GM18870 (cell line): ENCODE measurements at regions not wholly inside any gene's neighbourhood (a gene's known extent, or its start where the extent isn't known, plus 50 kb on each side); places are given as distances from the start of the nearest gene placed in this dataset.
"Not testable (repeated sequence)": the region's sequence is repeated elsewhere in the genome, so short reads cannot be mapped to it uniquely, and the experiment has no call there.

Experiments used
- ATAC-seq: cut with Tn5 transposase; IDR thresholded peaks from one replicate; pipeline ENCODE4 v1.9.1; 2021; ENCODE audit warnings: moderate library complexity; ENCODE audit not compliant: unreplicated experiment

GRCh38 chr5:117131048-117131679 lies 556.5 kb upstream of the SEMA6A start:
- ATAC-seq, result peak; percentile 94

- no peak for ATAC-seq
Observed at GRCh38 chr5:117118499-117118898, 543.9 kb upstream of the SEMA6A start.

GRCh38 chr5:117117314-117117713 lies 542.7 kb upstream of the SEMA6A start:
- not testable (repeated sequence) for ATAC-seq

- no peak for ATAC-seq
Observed at GRCh38 chr5:117110548-117110947, 535.9 kb upstream of the SEMA6A start.

GRCh38 chr5:117107859-117108258 lies 533.2 kb upstream of the SEMA6A start:
- peak; percentile 63 for ATAC-seq

- no peak for ATAC-seq
Observed at GRCh38 chr5:117103703-117104102, 529.1 kb upstream of the SEMA6A start.

- peak; percentile 83 for ATAC-seq
Observed at GRCh38 chr5:117102591-117102990, 528.0 kb upstream of the SEMA6A start.

GRCh38 chr5:117100176-117100575 lies 525.6 kb upstream of the SEMA6A start:
- no peak for ATAC-seq

GRCh38 chr5:117098094-117098493 lies 523.5 kb upstream of the SEMA6A start:
- no peak for ATAC-seq

GRCh38 chr5:117095346-117096332 lies 521.0 kb upstream of the SEMA6A start:
- ATAC-seq, result no peak

- ATAC-seq, result no peak
Observed at GRCh38 chr5:117094114-117094815, 519.6 kb upstream of the SEMA6A start.

GRCh38 chr5:117093653-117094052 lies 519.0 kb upstream of the SEMA6A start:
- ATAC-seq, result no peak

GRCh38 chr5:117089001-117089400 lies 514.4 kb upstream of the SEMA6A start:
- ATAC-seq, result no peak

GRCh38 chr5:117088176-117088575 lies 513.6 kb upstream of the SEMA6A start:
- no peak for ATAC-seq

GRCh38 chr5:117084067-117084466 lies 509.4 kb upstream of the SEMA6A start:
- ATAC-seq, result no peak

- ATAC-seq, result no peak
Observed at GRCh38 chr5:117082977-117083376, 508.4 kb upstream of the SEMA6A start.

- ATAC-seq, result no peak
Observed at GRCh38 chr5:117077142-117077541, 502.5 kb upstream of the SEMA6A start.

- no peak for ATAC-seq
Observed at GRCh38 chr5:117072439-117072838, 497.8 kb upstream of the SEMA6A start.

GRCh38 chr5:117065800-117066199 lies 491.2 kb upstream of the SEMA6A start:
- ATAC-seq, result no peak

GRCh38 chr5:117065161-117065560 lies 490.5 kb upstream of the SEMA6A start:
- no peak for ATAC-seq

GRCh38 chr5:117060099-117060498 lies 485.5 kb upstream of the SEMA6A start:
- ATAC-seq, result no peak
